Stimulated activated CD8-positive, alpha-beta memory T cell treated with anti-CD3 and anti-CD28 coated beads, Interleukin-2, amount 100 ng/mL, for 1 hour (primary cell): ENCODE measurements at regions not wholly inside any gene's neighbourhood (a gene's known extent, or its start where the extent isn't known, plus 50 kb on each side); places are given as distances from the start of the nearest gene placed in this dataset.

ENCODE experiments used
- DNase-seq, 2 donors: peaks; one replicate each; pipeline ENCODE4 v3.0.0-alpha.2; 2020; ENCODE audit warnings: low read depth in 2 of 2

DNA sequence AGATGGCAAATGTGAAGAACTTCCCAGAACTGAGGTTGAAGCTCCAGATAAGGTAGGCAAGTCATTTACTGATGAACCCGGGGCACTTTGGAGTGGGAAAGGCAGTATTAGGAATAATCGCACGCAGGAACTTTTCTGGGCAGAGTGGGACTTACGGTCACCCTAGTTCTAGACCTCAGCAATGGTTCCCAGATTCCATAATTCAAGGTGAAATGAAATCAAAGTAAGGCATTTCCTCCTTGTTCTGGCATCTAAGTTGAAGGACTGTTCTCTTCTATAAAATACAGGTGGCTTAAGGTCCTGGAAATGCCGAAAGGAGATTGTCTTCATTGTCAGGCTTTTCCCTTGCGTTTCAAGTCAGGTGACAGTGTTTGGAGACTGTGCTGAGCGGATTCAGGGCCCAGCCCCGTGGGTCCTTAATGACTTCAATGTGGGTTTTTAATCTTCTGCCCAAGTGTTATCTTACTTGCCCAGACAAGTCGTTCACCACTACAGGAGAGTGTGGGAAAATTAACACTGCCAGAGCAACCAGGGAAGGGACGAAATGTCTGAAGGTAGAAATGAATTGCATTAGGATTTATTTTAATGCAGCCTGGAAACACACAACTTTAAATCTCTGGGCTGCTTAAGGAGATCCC lies 52.1 kb upstream of the STOX2 start:
- no peak for DNase-seq

DNA sequence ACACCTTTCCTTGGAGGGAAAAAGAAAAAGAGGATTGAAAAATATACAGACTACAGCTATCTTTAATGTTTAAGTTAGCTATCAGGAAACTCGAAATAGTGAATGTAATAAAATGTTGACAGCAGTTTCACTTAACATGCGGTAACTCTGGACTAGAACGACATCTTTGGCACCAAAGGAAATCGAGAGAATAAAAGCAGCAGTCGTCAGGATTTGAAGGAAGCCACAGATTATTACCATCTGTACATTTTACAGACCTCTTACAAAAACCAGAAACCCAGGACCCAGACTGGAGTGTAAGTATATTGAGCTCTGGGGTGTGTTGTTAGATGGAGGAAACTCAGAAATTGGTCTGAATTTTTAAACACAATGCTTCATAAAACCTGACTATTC lies 51.6 kb upstream of the STOX2 start:
- DNase-seq, result no peak
